ENCODE measurements at regions not wholly inside any gene's neighbourhood (a gene's known extent, or its start where the extent isn't known, plus 50 kb on each side); places are given as distances from the start of the nearest gene placed in this dataset.

- no peak for DNase-seq (ENCODE audit: low spot score)
- in situ Hi-C loops (cut with MboI; ENCODE audit: low pct_unique_long_range_greater_than_20kb, low sequenced_read_pairs, unreplicated experiment): no loop called here
- no peak for TF ChIP-seq CTCF (IDR thresholded peaks at IDR 0.05; ENCODE audit: extremely low read depth, insufficient read depth, missing control alignments)
Observed at GRCh38 chr5:166562246-166562645, 1729.2 kb upstream of the WWC1 start.

GRCh38 chr5:166566725-166567124 is 1724.7 kb upstream of the WWC1 start:
- in situ Hi-C loops (cut with MboI; ENCODE audit: low pct_unique_long_range_greater_than_20kb, low sequenced_read_pairs, unreplicated experiment): no loop called here
- no peak for DNase-seq (ENCODE audit: low spot score)
- no peak for TF ChIP-seq CTCF (IDR thresholded peaks at IDR 0.05; ENCODE audit: extremely low read depth, insufficient read depth, missing control alignments)

GRCh38 chr5:166570865-166571264 is 1720.6 kb upstream of the WWC1 start:
- TF ChIP-seq CTCF (IDR thresholded peaks at IDR 0.05; ENCODE audit: extremely low read depth, insufficient read depth, missing control alignments): no peak
- in situ Hi-C loops (cut with MboI; ENCODE audit: low pct_unique_long_range_greater_than_20kb, low sequenced_read_pairs, unreplicated experiment): no loop called here
- no peak for DNase-seq (ENCODE audit: low spot score)

DNA sequence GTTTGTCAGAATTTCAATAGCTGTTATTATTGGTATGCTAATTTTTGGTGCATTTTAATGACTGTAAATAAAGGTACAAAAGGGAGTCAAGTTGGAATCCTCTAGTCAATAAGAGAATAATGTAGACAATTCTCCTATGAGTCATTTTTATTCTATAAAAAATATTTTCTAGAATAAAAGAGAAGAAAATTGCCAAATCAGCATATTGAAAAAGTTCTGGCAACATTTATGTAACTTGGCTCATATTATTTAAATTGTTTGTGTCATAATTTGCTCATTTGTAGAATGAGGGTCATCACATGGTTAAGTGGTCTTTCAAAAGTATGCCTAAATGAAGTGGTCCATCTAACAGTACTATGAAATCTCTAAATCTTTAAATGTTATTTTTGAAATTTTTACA is 1719.8 kb upstream of the WWC1 start:
- in situ Hi-C loops (cut with MboI; ENCODE audit: low pct_unique_long_range_greater_than_20kb, low sequenced_read_pairs, unreplicated experiment): no loop called here
- no peak for TF ChIP-seq CTCF (IDR thresholded peaks at IDR 0.05; ENCODE audit: extremely low read depth, insufficient read depth, missing control alignments)
- DNase-seq (ENCODE audit: low spot score): no peak

DNA sequence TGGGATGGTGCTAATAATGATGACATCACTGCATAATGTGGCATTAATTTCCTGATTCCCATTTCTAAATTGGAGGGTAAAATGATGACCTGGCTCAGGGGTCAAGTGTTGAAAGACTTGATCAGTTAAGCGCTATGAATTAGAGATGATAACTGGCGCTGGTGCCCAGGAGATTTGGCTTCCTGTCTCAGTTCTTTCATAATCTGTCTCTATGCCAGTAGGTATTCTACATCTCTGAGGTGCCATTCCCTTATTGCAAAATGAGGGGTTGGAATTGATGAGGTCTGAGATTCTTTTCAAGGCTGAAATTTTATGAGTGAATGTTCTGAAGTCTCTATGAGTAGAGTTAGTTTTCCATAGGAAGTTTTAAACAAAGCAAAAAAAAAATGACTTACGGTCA is 1715.1 kb upstream of the WWC1 start:
- no peak for TF ChIP-seq CTCF (IDR thresholded peaks at IDR 0.05; ENCODE audit: extremely low read depth, insufficient read depth, missing control alignments)
- DNase-seq (ENCODE audit: low spot score): no peak
- in situ Hi-C loops (cut with MboI; ENCODE audit: low pct_unique_long_range_greater_than_20kb, low sequenced_read_pairs, unreplicated experiment): no loop called here

- in situ Hi-C loops (cut with MboI; ENCODE audit: low pct_unique_long_range_greater_than_20kb, low sequenced_read_pairs, unreplicated experiment): no loop called here
- TF ChIP-seq CTCF (IDR thresholded peaks at IDR 0.05; ENCODE audit: extremely low read depth, insufficient read depth, missing control alignments): no peak
- DNase-seq (ENCODE audit: low spot score): no peak
Observed at GRCh38 chr5:166581826-166582225, 1709.6 kb upstream of the WWC1 start.

DNA sequence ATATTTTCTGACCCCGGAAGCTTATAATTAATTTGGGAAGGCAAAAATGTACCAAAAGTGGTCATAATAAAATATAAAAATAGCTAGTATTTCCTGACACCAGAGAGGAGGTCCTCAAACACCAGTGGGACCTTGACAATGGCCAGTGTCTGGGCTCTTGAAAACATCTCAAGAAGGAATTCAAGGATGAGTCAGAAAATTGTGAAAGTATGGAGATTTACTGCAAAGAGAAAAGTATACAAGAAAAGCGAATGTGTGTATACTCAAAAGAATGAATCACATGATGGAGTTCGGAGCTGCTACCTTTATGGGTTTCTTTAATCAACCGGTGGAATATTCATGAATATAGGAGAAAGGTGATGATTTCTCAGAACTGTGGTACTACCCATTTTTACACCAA is 1709.0 kb upstream of the WWC1 start:
- no peak for DNase-seq (ENCODE audit: low spot score)
- in situ Hi-C loops (cut with MboI; ENCODE audit: low pct_unique_long_range_greater_than_20kb, low sequenced_read_pairs, unreplicated experiment): no loop called here
- TF ChIP-seq CTCF (IDR thresholded peaks at IDR 0.05; ENCODE audit: extremely low read depth, insufficient read depth, missing control alignments): no peak
